GM13976 (cell line): ENCODE measurements at regions not wholly inside any gene's neighbourhood (a gene's known extent, or its start where the extent isn't known, plus 50 kb on each side); places are given as distances from the start of the nearest gene placed in this dataset.

Experiments used
- DNase-seq: peaks from one replicate; pipeline ENCODE4 v3.0.0; 2012; ENCODE audit warnings: low spot score
- in situ Hi-C: fragments of 300-500 bp; cut with MboI; formaldehyde crosslinking; loops from one replicate; pipeline ENCODE4 v1.12.0; 2022; ENCODE audit warnings: low sequenced_read_pairs, mixed read lengths, inconsistent platforms; ENCODE audit not compliant: unreplicated experiment
- TF ChIP-seq, protein P1 (sequence below): IDR thresholded peaks from 2 replicates; pipeline ENCODE4 v1.5.1; 2012; ENCODE audit warnings: borderline replicate concordance, mild to moderate bottlenecking; ENCODE audit not compliant: insufficient read depth; ENCODE audit errors: extremely low read depth, missing control alignments, control extremely low read depth

DNA sequence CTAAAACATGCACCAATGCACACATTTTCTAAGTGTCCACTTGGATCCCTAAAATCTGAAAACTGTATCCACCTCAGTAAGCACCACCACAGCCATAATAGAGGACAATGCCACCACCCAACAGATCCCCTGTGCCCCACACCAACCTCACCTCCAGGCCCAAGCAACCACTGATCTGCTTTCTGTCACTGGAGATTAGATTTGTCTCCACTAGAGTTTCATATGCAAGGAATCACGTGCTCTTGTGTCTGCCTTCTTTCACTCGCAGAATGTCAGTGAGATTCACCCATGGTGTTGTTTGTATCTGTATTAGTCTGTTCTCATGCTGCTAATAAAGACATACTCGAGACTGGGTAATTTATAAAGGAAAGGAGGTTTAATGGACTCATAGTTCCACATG lies 216.1 kb upstream of the WWC1 start:
- in situ Hi-C loops = no loop called here
- TF ChIP-seq, protein P1, sequence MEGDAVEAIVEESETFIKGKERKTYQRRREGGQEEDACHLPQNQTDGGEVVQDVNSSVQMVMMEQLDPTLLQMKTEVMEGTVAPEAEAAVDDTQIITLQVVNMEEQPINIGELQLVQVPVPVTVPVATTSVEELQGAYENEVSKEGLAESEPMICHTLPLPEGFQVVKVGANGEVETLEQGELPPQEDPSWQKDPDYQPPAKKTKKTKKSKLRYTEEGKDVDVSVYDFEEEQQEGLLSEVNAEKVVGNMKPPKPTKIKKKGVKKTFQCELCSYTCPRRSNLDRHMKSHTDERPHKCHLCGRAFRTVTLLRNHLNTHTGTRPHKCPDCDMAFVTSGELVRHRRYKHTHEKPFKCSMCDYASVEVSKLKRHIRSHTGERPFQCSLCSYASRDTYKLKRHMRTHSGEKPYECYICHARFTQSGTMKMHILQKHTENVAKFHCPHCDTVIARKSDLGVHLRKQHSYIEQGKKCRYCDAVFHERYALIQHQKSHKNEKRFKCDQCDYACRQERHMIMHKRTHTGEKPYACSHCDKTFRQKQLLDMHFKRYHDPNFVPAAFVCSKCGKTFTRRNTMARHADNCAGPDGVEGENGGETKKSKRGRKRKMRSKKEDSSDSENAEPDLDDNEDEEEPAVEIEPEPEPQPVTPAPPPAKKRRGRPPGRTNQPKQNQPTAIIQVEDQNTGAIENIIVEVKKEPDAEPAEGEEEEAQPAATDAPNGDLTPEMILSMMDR = no peak
- DNase-seq = no peak

GRCh38 chr5:168076561-168076991 lies 214.9 kb upstream of the WWC1 start:
- in situ Hi-C loops = no loop called here
- TF ChIP-seq, protein P1 = peak; percentile 22
- DNase-seq = no peak

DNA sequence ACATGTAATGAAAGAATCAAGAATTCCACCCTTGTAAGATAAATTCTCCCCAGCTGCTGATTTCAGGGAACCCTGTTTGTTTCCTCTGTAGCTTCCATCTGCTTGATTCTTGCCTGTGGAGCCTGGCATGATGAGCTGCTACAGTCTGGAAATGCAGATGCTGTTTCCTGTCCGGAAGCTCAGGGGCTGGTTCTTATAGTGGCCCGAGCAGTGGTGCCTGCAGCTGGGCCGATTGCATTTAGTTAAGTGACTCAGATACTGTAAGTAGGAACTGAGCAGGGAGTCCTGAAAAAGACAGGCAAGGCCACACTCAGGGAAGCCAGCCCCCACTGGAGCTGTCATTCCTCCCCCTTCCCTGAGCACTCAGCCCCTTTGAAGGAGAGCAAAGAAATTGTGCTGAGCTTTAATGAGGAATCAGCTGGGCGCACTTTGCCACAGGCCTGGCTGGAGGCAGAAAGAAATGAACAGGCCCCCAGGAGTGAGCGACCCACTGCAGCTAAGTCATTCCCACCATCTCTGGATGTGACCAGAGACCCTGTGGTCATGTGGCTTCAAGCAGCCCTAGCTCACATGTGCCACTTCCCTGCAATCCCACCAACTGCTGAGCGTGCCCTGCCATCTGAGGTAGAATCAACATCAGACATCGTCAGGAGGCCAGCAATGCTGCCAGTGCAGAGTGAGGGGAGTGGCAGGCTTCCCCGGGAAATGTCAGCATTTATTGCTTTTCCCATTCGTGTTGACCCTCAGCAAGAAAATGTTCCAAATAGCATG lies 206.0 kb upstream of the WWC1 start:
- in situ Hi-C loops = no loop called here
- no peak for DNase-seq
- TF ChIP-seq, protein P1 = no peak

GRCh38 chr5:168086104-168086610 lies 205.3 kb upstream of the WWC1 start:
- TF ChIP-seq, protein P1 = no peak
- in situ Hi-C loops = no loop called here
- no peak for DNase-seq

DNA sequence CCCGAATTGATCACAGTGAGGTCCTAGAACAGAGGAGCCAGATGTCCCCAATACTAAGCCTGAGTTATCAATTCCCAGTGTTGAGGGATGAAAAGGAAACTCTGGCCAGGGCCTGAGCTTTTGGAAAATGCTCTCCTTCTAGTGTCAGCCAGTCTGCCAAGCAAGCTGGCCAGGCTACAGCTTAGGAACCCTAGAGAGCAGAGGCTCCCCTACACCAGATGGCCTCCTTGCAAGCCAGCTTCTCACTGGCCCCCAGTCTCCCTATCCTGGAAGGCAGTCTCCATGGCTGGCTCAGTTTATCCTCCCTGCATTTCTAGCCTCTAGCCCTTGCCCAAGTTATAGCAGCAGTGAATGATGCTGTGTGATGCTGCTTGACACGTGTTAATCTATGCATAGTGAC lies 204.7 kb upstream of the WWC1 start:
- no peak for DNase-seq
- in situ Hi-C loops = no loop called here
- TF ChIP-seq, protein P1 = no peak

- TF ChIP-seq, protein P1 = no peak
- DNase-seq = no peak
- in situ Hi-C loops = no loop called here
Measured at GRCh38 chr5:168088410-168089173, 202.9 kb upstream of the WWC1 start.
